ENCODE measurements at regions not wholly inside any gene's neighbourhood (a gene's known extent, or its start where the extent isn't known, plus 50 kb on each side); places are given as distances from the start of the nearest gene placed in this dataset.

DNA sequence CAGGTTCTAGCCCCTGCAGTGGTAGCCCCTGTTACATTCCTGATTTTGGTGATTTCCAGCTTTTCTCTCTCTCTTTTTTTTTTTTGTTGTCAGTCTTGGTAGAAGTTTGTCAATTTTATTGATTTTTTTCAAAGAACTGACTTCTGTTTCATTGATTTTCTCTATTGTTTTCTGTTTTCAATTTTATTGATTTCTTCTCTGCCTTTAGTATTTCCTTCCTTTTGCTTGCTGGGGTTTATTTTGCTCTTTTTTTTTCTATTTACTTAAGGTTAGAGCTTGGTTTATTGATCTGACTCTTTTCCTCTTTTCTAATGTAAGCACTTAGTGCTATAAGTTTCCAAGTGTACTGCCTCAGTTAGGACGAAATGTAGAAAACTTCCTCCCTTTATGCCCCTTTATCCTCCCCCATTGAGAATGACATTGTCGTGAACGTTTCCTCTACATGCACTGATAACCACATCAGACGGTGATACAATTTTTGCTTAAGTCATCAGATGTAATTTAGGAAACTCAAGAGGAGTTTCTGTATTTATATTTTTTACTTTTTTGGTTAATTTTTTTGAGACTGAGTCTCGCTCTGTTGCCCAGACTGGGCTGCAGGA lies 81.1 kb upstream of the HS6ST1 start:
- DNase-seq (ENCODE audit: low spot score): no peak
- no peak overlapping the region for H3K27ac ChIP-seq (ENCODE audit: low read depth in 1 of 2, low read length in 2 of 2)
- no peaks in the 10 kb centered on the region for H3K36me3 ChIP-seq (ENCODE audit: control insufficient read depth in 4 of 4, insufficient read depth in 3 of 4, low read depth in 1 of 4, low read length in 3 of 4)
- no peak overlapping the region for H3K4me3 ChIP-seq (ENCODE audit: low read depth in 1 of 3, low read length in 3 of 3)
- no peak overlapping the region for H3K9ac ChIP-seq (ENCODE audit: low read depth in 1 of 2, low read length in 2 of 2)
- no peaks in the 10 kb centered on the region for H3K4me1 ChIP-seq (ENCODE audit: control insufficient read depth in 4 of 4, insufficient read depth in 4 of 4, low read length in 3 of 4)
- TF ChIP-seq HNF4G (IDR thresholded peaks at IDR 0.05) (no peak), HNF4A (conservative IDR thresholded peaks at IDR 0.05) (no peak), RXRA (IDR thresholded peaks at IDR 0.05) (no peak), SP1 (IDR thresholded peaks at IDR 0.05) (no peak), FOXA2 (IDR thresholded peaks at IDR 0.05) (no peak), YY1 (IDR thresholded peaks at IDR 0.05) (no peak), MAX (IDR thresholded peaks at IDR 0.05) (no peak)
- TF ChIP-seq, protein P1, sequence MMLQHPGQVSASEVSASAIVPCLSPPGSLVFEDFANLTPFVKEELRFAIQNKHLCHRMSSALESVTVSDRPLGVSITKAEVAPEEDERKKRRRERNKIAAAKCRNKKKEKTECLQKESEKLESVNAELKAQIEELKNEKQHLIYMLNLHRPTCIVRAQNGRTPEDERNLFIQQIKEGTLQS (IDR thresholded peaks at IDR 0.05): no peak
- TF ChIP-seq, protein P2, sequence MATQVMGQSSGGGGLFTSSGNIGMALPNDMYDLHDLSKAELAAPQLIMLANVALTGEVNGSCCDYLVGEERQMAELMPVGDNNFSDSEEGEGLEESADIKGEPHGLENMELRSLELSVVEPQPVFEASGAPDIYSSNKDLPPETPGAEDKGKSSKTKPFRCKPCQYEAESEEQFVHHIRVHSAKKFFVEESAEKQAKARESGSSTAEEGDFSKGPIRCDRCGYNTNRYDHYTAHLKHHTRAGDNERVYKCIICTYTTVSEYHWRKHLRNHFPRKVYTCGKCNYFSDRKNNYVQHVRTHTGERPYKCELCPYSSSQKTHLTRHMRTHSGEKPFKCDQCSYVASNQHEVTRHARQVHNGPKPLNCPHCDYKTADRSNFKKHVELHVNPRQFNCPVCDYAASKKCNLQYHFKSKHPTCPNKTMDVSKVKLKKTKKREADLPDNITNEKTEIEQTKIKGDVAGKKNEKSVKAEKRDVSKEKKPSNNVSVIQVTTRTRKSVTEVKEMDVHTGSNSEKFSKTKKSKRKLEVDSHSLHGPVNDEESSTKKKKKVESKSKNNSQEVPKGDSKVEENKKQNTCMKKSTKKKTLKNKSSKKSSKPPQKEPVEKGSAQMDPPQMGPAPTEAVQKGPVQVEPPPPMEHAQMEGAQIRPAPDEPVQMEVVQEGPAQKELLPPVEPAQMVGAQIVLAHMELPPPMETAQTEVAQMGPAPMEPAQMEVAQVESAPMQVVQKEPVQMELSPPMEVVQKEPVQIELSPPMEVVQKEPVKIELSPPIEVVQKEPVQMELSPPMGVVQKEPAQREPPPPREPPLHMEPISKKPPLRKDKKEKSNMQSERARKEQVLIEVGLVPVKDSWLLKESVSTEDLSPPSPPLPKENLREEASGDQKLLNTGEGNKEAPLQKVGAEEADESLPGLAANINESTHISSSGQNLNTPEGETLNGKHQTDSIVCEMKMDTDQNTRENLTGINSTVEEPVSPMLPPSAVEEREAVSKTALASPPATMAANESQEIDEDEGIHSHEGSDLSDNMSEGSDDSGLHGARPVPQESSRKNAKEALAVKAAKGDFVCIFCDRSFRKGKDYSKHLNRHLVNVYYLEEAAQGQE (IDR thresholded peaks at IDR 0.05): no peak
- no peaks in the 10 kb centered on the region for H3K27me3 ChIP-seq (ENCODE audit: control insufficient read depth in 4 of 4, insufficient read depth in 4 of 4, low read length in 3 of 4)
- H3K9me3 ChIP-seq (ENCODE audit: control insufficient read depth in 4 of 4, low read length in 3 of 4): no peaks in the 10 kb centered on the region
- 53% methylated on average over 5 of the region's 5 CpGs for WGBS

DNA sequence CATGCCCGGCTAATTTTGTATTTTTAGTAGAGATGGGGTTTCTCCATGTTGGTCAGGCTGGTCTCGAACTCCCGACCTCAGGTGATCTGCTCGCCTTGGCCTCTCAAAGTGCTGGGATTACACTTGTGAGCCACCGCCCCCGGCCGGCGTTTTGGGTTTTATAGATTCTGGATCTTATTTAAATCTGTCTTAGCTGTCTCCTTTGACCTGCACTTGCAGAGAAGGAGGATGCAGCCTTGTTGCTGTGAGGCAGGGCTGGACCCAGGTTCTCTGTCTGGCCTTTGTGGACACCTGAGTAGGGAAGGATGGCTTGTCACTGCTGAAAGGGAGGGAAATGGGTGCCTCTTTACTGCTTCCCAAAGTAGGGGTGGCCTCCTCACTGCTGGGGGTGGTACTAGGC lies 83.0 kb upstream of the HS6ST1 start:
- H3K36me3 ChIP-seq (ENCODE audit: control insufficient read depth in 4 of 4, insufficient read depth in 3 of 4, low read depth in 1 of 4, low read length in 3 of 4): no peaks in the 10 kb centered on the region
- no peaks in the 10 kb centered on the region for H3K27me3 ChIP-seq (ENCODE audit: control insufficient read depth in 4 of 4, insufficient read depth in 4 of 4, low read length in 3 of 4)
- H3K4me3 ChIP-seq (ENCODE audit: low read depth in 1 of 3, low read length in 3 of 3): no peak overlapping the region
- no peak for DNase-seq (ENCODE audit: low spot score)
- H3K9ac ChIP-seq (ENCODE audit: low read depth in 1 of 2, low read length in 2 of 2): no peak overlapping the region
- no peaks in the 10 kb centered on the region for H3K4me1 ChIP-seq (ENCODE audit: control insufficient read depth in 4 of 4, insufficient read depth in 4 of 4, low read length in 3 of 4)
- no peaks in the 10 kb centered on the region for H3K9me3 ChIP-seq (ENCODE audit: control insufficient read depth in 4 of 4, low read length in 3 of 4)
- TF ChIP-seq EGR1 (IDR thresholded peaks at IDR 0.05; ENCODE audit: low read depth in 2 of 2) (no peak), YY1 (IDR thresholded peaks at IDR 0.05) (no peak), GABPA (IDR thresholded peaks at IDR 0.05 in 1 of 2, conservative IDR thresholded peaks at IDR 0.05 in 1 of 2) (no peak), FOXA1 (IDR thresholded peaks at IDR 0.05) (no peak), HNF4A (conservative IDR thresholded peaks at IDR 0.05) (no peak)
- TF ChIP-seq, protein P3, sequence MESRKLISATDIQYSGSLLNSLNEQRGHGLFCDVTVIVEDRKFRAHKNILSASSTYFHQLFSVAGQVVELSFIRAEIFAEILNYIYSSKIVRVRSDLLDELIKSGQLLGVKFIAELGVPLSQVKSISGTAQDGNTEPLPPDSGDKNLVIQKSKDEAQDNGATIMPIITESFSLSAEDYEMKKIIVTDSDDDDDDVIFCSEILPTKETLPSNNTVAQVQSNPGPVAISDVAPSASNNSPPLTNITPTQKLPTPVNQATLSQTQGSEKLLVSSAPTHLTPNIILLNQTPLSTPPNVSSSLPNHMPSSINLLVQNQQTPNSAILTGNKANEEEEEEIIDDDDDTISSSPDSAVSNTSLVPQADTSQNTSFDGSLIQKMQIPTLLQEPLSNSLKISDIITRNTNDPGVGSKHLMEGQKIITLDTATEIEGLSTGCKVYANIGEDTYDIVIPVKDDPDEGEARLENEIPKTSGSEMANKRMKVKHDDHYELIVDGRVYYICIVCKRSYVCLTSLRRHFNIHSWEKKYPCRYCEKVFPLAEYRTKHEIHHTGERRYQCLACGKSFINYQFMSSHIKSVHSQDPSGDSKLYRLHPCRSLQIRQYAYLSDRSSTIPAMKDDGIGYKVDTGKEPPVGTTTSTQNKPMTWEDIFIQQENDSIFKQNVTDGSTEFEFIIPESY (IDR thresholded peaks at IDR 0.05): no peak
- TF ChIP-seq, protein P1 (IDR thresholded peaks at IDR 0.05): no peak
- WGBS: 96% methylated on average over 8 of the region's 8 CpGs
- no peak overlapping the region for H3K27ac ChIP-seq (ENCODE audit: low read depth in 1 of 2, low read length in 2 of 2)

All from liver (tissue), 7 donors.